GM12892 (cell line): ENCODE measurements at regions not wholly inside any gene's neighbourhood (a gene's known extent, or its start where the extent isn't known, plus 50 kb on each side); places are given as distances from the start of the nearest gene placed in this dataset.

Source experiments
- POLR2AphosphoS5 ChIP-seq: IDR thresholded peaks from 2 replicates; pipeline ENCODE4 v1.6.1; 2011; ENCODE audit warnings: low read depth, low read length, control low read depth
- TAF1 ChIP-seq: IDR thresholded peaks from 2 replicates; pipeline ENCODE4 v1.6.1; 2011; ENCODE audit warnings: low read depth, mild to moderate bottlenecking, control low read depth, low read length, borderline replicate concordance

- TF ChIP-seq POLR2AphosphoS5 (no peak), TAF1 (no peak)
These were observed 342.5 kb upstream of the NOCT start for GRCh38 chr4:138673053-138673452.
